ENCODE measurements at regions not wholly inside any gene's neighbourhood (a gene's known extent, or its start where the extent isn't known, plus 50 kb on each side); places are given as distances from the start of the nearest gene placed in this dataset.

GRCh38 chr2:19649785-19650380, 251.9 kb downstream of the TTC32 start:
- H3K9me3 ChIP-seq (ENCODE audit: control insufficient read depth, insufficient read depth, low read depth, low read length): no peaks in the 10 kb centered on the region
- ChIA-PET POLR2A (no interaction called here), CTCF (interaction anchor here (0.6 to 1.3 kb wide), 3 partner anchors 12 to 29 kb away, joined by 3 to 5 read pairs (median 3); no protein-coding TSS in a partner anchor)
- H3K4me3 ChIP-seq (ENCODE audit: low read depth, low read length): no peak overlapping the region
- no peaks in the 10 kb centered on the region for H3K4me1 ChIP-seq (ENCODE audit: control insufficient read depth, insufficient read depth, low read length)
- no peak for TF ChIP-seq CTCF (tag by site-specific recombination; IDR thresholded peaks at IDR 0.05)
- TF ChIP-seq ZNF157 (tag by site-specific recombination; IDR thresholded peaks at IDR 0.05): no peak
- TF ChIP-seq TSHZ1 (tag by site-specific recombination; IDR thresholded peaks at IDR 0.05; ENCODE audit: borderline replicate concordance): no peak
- no peak for TF ChIP-seq ZSCAN5A (tag by site-specific recombination; IDR thresholded peaks at IDR 0.05)
- no peak for TF ChIP-seq ZBTB21 (tag by site-specific recombination; IDR thresholded peaks at IDR 0.05)
- TF ChIP-seq, protein P1, sequence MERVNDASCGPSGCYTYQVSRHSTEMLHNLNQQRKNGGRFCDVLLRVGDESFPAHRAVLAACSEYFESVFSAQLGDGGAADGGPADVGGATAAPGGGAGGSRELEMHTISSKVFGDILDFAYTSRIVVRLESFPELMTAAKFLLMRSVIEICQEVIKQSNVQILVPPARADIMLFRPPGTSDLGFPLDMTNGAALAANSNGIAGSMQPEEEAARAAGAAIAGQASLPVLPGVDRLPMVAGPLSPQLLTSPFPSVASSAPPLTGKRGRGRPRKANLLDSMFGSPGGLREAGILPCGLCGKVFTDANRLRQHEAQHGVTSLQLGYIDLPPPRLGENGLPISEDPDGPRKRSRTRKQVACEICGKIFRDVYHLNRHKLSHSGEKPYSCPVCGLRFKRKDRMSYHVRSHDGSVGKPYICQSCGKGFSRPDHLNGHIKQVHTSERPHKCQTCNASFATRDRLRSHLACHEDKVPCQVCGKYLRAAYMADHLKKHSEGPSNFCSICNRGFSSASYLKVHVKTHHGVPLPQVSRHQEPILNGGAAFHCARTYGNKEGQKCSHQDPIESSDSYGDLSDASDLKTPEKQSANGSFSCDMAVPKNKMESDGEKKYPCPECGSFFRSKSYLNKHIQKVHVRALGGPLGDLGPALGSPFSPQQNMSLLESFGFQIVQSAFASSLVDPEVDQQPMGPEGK (tag by site-specific recombination; IDR thresholded peaks at IDR 0.05): no peak
- TF ChIP-seq EGR2 (tag by site-specific recombination; IDR thresholded peaks at IDR 0.05; ENCODE audit: low read depth): no peak
- no peak for TF ChIP-seq ZBTB10 (tag by site-specific recombination; IDR thresholded peaks at IDR 0.05)
- no peak for TF ChIP-seq ZFP41 (tag by site-specific recombination; IDR thresholded peaks at IDR 0.05; ENCODE audit: borderline replicate concordance)
- TF ChIP-seq ZNF701 (tag by site-specific recombination; IDR thresholded peaks at IDR 0.05): no peak
- no peak for TF ChIP-seq ZSCAN23 (tag by site-specific recombination; IDR thresholded peaks at IDR 0.05)
- no peak for TF ChIP-seq ZNF629 (tag by site-specific recombination; IDR thresholded peaks at IDR 0.05)
- no peaks in the 10 kb centered on the region for H3K36me3 ChIP-seq (ENCODE audit: control insufficient read depth in 2 of 2, insufficient read depth in 1 of 2, low read length in 2 of 2)
- H3K27ac ChIP-seq (ENCODE audit: extremely low read depth, low read depth, low read length): no peak overlapping the region

GRCh38 chr2:19649142-19649541, 252.6 kb downstream of the TTC32 start:
- ChIA-PET CTCF (interaction anchor here (1.3 kb wide), 1 partner anchor 17 kb away, joined by 3 read pairs; no protein-coding TSS in a partner anchor), POLR2A (no interaction called here)
- TF ChIP-seq ZBTB10 (tag by site-specific recombination; IDR thresholded peaks at IDR 0.05) (no peak), WT1 (tag by site-specific recombination; IDR thresholded peaks at IDR 0.05) (no peak), ZNF776 (tag by site-specific recombination; IDR thresholded peaks at IDR 0.05; ENCODE audit: borderline replicate concordance) (no peak), ZNF354C (tag by site-specific recombination; IDR thresholded peaks at IDR 0.05; ENCODE audit: borderline replicate concordance, low read depth) (no peak), ZNF558 (tag by site-specific recombination; IDR thresholded peaks at IDR 0.05) (no peak)
- Histone ChIP-seq H3K4me1 (ENCODE audit: control insufficient read depth, insufficient read depth, low read length) (no peaks in the 10 kb centered on the region), H3K36me3 (ENCODE audit: control insufficient read depth in 2 of 2, insufficient read depth in 1 of 2, low read length in 2 of 2) (no peaks in the 10 kb centered on the region), H3K4me3 (ENCODE audit: low read depth, low read length) (no peak overlapping the region), H3K27ac (ENCODE audit: extremely low read depth, low read depth, low read length) (no peak overlapping the region), H3K9me3 (ENCODE audit: control insufficient read depth, insufficient read depth, low read depth, low read length) (no peaks in the 10 kb centered on the region)
